ENCODE measurements at regions not wholly inside any gene's neighbourhood (a gene's known extent, or its start where the extent isn't known, plus 50 kb on each side); places are given as distances from the start of the nearest gene placed in this dataset.

GRCh38 chr13:108020027-108020426 is 195.3 kb downstream of the LIG4 start:
- no peak for TF ChIP-seq CTCF (conservative IDR thresholded peaks at IDR 0.05; ENCODE audit: low read length)
- TF ChIP-seq EZH2phosphoT487 (IDR thresholded peaks at IDR 0.05; ENCODE audit: borderline replicate concordance) = no peak
- no peaks in the 10 kb centered on the region for H3K27me3 ChIP-seq (ENCODE audit: insufficient read depth, low read length, poor library complexity, severe bottlenecking)

GRCh38 chr13:108018371-108018870 is 196.9 kb downstream of the LIG4 start:
- no peaks in the 10 kb centered on the region for H3F3A ChIP-seq (ENCODE audit: low read depth)
- no peak overlapping the region for H2AFZ ChIP-seq (ENCODE audit: low read length)
- no peaks in the 10 kb centered on the region for H4K20me1 ChIP-seq (ENCODE audit: insufficient read depth, low read length, poor library complexity, severe bottlenecking)
- H3K79me2 ChIP-seq (ENCODE audit: insufficient read depth, low read length) = no peaks in the 10 kb centered on the region
- no peaks in the 10 kb centered on the region for H3K9me2 ChIP-seq (replicated peaks; ENCODE audit: low read depth, low read length)
- no peak overlapping the region for H3K4me3 ChIP-seq (ENCODE audit: low read length, poor library complexity, severe bottlenecking)
- no peaks in the 10 kb centered on the region for H3K9me3 ChIP-seq (ENCODE audit: insufficient read depth, low read depth, low read length)
- no peak overlapping the region for H3K9ac ChIP-seq (ENCODE audit: low read depth, low read length, poor library complexity, severe bottlenecking)
- TF ChIP-seq CTCF (conservative IDR thresholded peaks at IDR 0.05; ENCODE audit: low read length) (no peak), EZH2phosphoT487 (IDR thresholded peaks at IDR 0.05; ENCODE audit: borderline replicate concordance) (no peak)
- H3K27me3 ChIP-seq (ENCODE audit: insufficient read depth, low read length, poor library complexity, severe bottlenecking) = no peaks in the 10 kb centered on the region
- no peaks in the 10 kb centered on the region for H3K4me1 ChIP-seq (ENCODE audit: insufficient read depth, low read length, poor library complexity, severe bottlenecking)
- H3K36me3 ChIP-seq (ENCODE audit: insufficient read depth, low read length) = no peaks in the 10 kb centered on the region
- H3K4me2 ChIP-seq (ENCODE audit: low read depth, low read length, poor library complexity, severe bottlenecking) = no peak overlapping the region

More at GRCh38 chr13:108020027-108020426, 195.3 kb downstream of the LIG4 start:
- H3K79me2 ChIP-seq (ENCODE audit: insufficient read depth, low read length) = no peaks in the 10 kb centered on the region
- H2AFZ ChIP-seq (ENCODE audit: low read length) = no peak overlapping the region
- H4K20me1 ChIP-seq (ENCODE audit: insufficient read depth, low read length, poor library complexity, severe bottlenecking) = no peaks in the 10 kb centered on the region
- no peaks in the 10 kb centered on the region for H3K9me3 ChIP-seq (ENCODE audit: insufficient read depth, low read depth, low read length)
- H3K9ac ChIP-seq (ENCODE audit: low read depth, low read length, poor library complexity, severe bottlenecking) = no peak overlapping the region
- no peaks in the 10 kb centered on the region for H3K4me1 ChIP-seq (ENCODE audit: insufficient read depth, low read length, poor library complexity, severe bottlenecking)
- no peak overlapping the region for H3K4me2 ChIP-seq (ENCODE audit: low read depth, low read length, poor library complexity, severe bottlenecking)
- H3K4me3 ChIP-seq (ENCODE audit: low read length, poor library complexity, severe bottlenecking) = no peak overlapping the region
- H3F3A ChIP-seq (ENCODE audit: low read depth) = no peaks in the 10 kb centered on the region
- no peaks in the 10 kb centered on the region for H3K9me2 ChIP-seq (replicated peaks; ENCODE audit: low read depth, low read length)
- no peaks in the 10 kb centered on the region for H3K36me3 ChIP-seq (ENCODE audit: insufficient read depth, low read length)

DNA sequence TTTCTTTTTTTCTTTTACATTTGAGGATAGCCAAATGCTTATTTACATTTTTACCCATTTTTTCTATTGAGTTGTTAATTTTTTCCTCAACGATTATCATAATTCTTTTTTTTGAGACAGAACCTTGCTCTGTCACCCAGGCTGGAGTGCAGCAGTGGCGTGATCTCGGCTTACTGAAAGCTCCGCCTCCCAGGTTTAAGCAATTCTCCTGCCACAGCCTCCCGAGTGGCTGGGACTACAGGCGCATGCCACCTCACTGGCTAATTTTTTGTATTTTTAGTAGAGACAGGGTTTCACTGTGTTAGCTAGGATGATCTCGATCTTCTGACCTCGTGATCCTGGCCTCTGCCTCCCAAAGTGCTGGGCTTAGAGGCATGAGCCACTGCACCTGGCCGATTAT is 208.7 kb downstream of the LIG4 start:
- H3K27me3 ChIP-seq (ENCODE audit: insufficient read depth, low read length, poor library complexity, severe bottlenecking) = no peaks in the 10 kb centered on the region
- H3K9ac ChIP-seq (ENCODE audit: low read depth, low read length, poor library complexity, severe bottlenecking) = no peak overlapping the region
- no peak overlapping the region for H2AFZ ChIP-seq (ENCODE audit: low read length)
- no peak for TF ChIP-seq EZH2phosphoT487 (IDR thresholded peaks at IDR 0.05; ENCODE audit: borderline replicate concordance)
- TF ChIP-seq CTCF (conservative IDR thresholded peaks at IDR 0.05; ENCODE audit: low read length) = no peak
- H3K9me3 ChIP-seq (ENCODE audit: insufficient read depth, low read depth, low read length) = no peaks in the 10 kb centered on the region
- no peak overlapping the region for H3K4me2 ChIP-seq (ENCODE audit: low read depth, low read length, poor library complexity, severe bottlenecking)
- no peaks in the 10 kb centered on the region for H3K36me3 ChIP-seq (ENCODE audit: insufficient read depth, low read length)
- H3K9me2 ChIP-seq (replicated peaks; ENCODE audit: low read depth, low read length) = no peaks in the 10 kb centered on the region
- H3K4me1 ChIP-seq (ENCODE audit: insufficient read depth, low read length, poor library complexity, severe bottlenecking) = no peaks in the 10 kb centered on the region
- no peaks in the 10 kb centered on the region for H4K20me1 ChIP-seq (ENCODE audit: insufficient read depth, low read length, poor library complexity, severe bottlenecking)
- no peak overlapping the region for H3K4me3 ChIP-seq (ENCODE audit: low read length, poor library complexity, severe bottlenecking)
- H3K79me2 ChIP-seq (ENCODE audit: insufficient read depth, low read length) = no peaks in the 10 kb centered on the region
- no peaks in the 10 kb centered on the region for H3F3A ChIP-seq (ENCODE audit: low read depth)
